ENCODE measurements at regions not wholly inside any gene's neighbourhood (a gene's known extent, or its start where the extent isn't known, plus 50 kb on each side); places are given as distances from the start of the nearest gene placed in this dataset.
"Not testable (repeated sequence)": the region's sequence is repeated elsewhere in the genome, so short reads cannot be mapped to it uniquely, and the experiment has no call there.

GRCh38 chr2:239600650-239601049 lies 199.8 kb upstream of the HDAC4 start:
- peak; percentile 18 for DNase-seq (ENCODE audit: low spot score)

GRCh38 chr2:239600001-239600593 lies 199.3 kb upstream of the HDAC4 start:
- DNase-seq (ENCODE audit: low spot score): peak; percentile 2

GRCh38 chr2:239599299-239599698 lies 198.5 kb upstream of the HDAC4 start:
- peak; percentile 8 for DNase-seq (ENCODE audit: low spot score)

GRCh38 chr2:239598732-239599090 lies 197.9 kb upstream of the HDAC4 start:
- no peak for DNase-seq (ENCODE audit: low spot score)

- DNase-seq (ENCODE audit: low spot score): no peak
These were observed 197.4 kb upstream of the HDAC4 start for GRCh38 chr2:239598011-239598731.

- no peak for DNase-seq (ENCODE audit: low spot score)
These were observed 196.4 kb upstream of the HDAC4 start for GRCh38 chr2:239597216-239597615.

- DNase-seq (ENCODE audit: low spot score): no peak
These were observed 196.0 kb upstream of the HDAC4 start for GRCh38 chr2:239596792-239597191.

- DNase-seq (ENCODE audit: low spot score): no peak
These were observed 195.4 kb upstream of the HDAC4 start for GRCh38 chr2:239596253-239596652.

- DNase-seq (ENCODE audit: low spot score): no peak
These were observed 194.9 kb upstream of the HDAC4 start for GRCh38 chr2:239595726-239596125.

GRCh38 chr2:239594772-239595608 lies 194.2 kb upstream of the HDAC4 start:
- no peak for DNase-seq (ENCODE audit: low spot score)

GRCh38 chr2:239594019-239594771 lies 193.4 kb upstream of the HDAC4 start:
- no peak for DNase-seq (ENCODE audit: low spot score)

- DNase-seq (ENCODE audit: low spot score): no peak
These were observed 192.6 kb upstream of the HDAC4 start for GRCh38 chr2:239593455-239593854.

- not testable (repeated sequence) for DNase-seq (ENCODE audit: low spot score)
These were observed 191.9 kb upstream of the HDAC4 start for GRCh38 chr2:239592629-239593290.

- DNase-seq (ENCODE audit: low spot score): no peak
These were observed 190.4 kb upstream of the HDAC4 start for GRCh38 chr2:239590995-239591915.

GRCh38 chr2:239590276-239590675 lies 189.5 kb upstream of the HDAC4 start:
- no peak for DNase-seq (ENCODE audit: low spot score)

GRCh38 chr2:239589833-239590232 lies 189.0 kb upstream of the HDAC4 start:
- no peak for DNase-seq (ENCODE audit: low spot score)

GRCh38 chr2:239589270-239589825 lies 188.5 kb upstream of the HDAC4 start:
- DNase-seq (ENCODE audit: low spot score): no peak

GRCh38 chr2:239588451-239589269 lies 187.8 kb upstream of the HDAC4 start:
- DNase-seq (ENCODE audit: low spot score): no peak

- DNase-seq (ENCODE audit: low spot score): no peak
These were observed 187.0 kb upstream of the HDAC4 start for GRCh38 chr2:239587841-239588240.
